ENCODE measurements at regions not wholly inside any gene's neighbourhood (a gene's known extent, or its start where the extent isn't known, plus 50 kb on each side); places are given as distances from the start of the nearest gene placed in this dataset.
A peak's percentile ranks its signal among the peaks of the same experiment; 100 is the strongest.

DNA sequence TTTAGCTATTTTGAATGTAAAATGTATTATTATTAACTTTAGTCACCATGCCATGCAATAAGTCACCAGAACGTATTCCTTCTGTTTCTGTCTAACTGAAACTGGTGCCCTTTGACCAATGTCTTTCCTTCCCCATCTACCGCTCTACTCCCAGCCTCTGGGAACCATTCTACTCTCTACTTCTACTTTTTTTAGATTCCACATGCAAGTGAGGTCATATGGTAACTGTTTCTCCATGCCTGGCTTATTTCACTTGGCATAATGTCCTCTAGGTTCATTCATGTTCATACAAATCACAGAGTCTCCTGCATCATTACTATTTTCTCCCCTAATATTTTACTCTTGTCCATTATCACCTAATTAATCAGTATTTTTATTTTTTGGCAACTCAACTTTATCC, 160.1 kb downstream of the TMX1 start:
- Mint-ChIP-seq H3K4me1 (ENCODE audit: unreplicated experiment) (peaks cover 26% of the 10 kb centered on the region), H3K4me3 (ENCODE audit: unreplicated experiment) (no peak overlapping the region), H3K27ac (ENCODE audit: unreplicated experiment) (no peak overlapping the region), H3K27me3 (ENCODE audit: unreplicated experiment) (peaks cover 4% of the 10 kb centered on the region), H3K9me3 (ENCODE audit: unreplicated experiment) (no peaks in the 10 kb centered on the region), H3K36me3 (ENCODE audit: low read depth, unreplicated experiment) (no peaks in the 10 kb centered on the region)
- TF ChIP-seq, protein P1, sequence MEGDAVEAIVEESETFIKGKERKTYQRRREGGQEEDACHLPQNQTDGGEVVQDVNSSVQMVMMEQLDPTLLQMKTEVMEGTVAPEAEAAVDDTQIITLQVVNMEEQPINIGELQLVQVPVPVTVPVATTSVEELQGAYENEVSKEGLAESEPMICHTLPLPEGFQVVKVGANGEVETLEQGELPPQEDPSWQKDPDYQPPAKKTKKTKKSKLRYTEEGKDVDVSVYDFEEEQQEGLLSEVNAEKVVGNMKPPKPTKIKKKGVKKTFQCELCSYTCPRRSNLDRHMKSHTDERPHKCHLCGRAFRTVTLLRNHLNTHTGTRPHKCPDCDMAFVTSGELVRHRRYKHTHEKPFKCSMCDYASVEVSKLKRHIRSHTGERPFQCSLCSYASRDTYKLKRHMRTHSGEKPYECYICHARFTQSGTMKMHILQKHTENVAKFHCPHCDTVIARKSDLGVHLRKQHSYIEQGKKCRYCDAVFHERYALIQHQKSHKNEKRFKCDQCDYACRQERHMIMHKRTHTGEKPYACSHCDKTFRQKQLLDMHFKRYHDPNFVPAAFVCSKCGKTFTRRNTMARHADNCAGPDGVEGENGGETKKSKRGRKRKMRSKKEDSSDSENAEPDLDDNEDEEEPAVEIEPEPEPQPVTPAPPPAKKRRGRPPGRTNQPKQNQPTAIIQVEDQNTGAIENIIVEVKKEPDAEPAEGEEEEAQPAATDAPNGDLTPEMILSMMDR (IDR thresholded peaks at IDR 0.05; ENCODE audit: unreplicated experiment): no peak
- DNase-seq (ENCODE audit: low spot score): no peak

DNA sequence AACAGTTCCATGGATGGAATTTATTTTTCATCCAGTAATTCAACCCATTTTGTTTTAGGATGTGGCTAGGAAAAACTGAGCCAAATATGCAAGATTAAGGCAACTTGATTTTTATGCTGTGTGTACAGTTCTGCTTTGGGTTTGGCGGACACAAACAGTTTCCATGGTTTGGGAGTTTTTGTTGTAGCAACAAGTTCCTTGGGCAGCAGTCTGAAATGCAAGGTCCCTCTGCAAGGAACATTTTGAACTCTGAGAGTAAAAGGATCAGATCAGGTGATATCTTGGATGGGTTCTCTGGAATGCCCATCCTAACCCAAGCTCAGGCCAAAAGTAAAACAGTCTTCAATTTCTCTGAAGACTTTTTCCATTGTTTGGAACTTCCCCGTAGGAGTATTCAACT, 161.2 kb downstream of the TMX1 start:
- Mint-ChIP-seq H3K4me3 (ENCODE audit: unreplicated experiment) (no peak overlapping the region), H3K27me3 (ENCODE audit: unreplicated experiment) (peaks cover 4% of the 10 kb centered on the region), H3K27ac (ENCODE audit: unreplicated experiment) (peak overlapping the region; percentile 1), H3K36me3 (ENCODE audit: low read depth, unreplicated experiment) (no peaks in the 10 kb centered on the region), H3K9me3 (ENCODE audit: unreplicated experiment) (no peaks in the 10 kb centered on the region), H3K4me1 (ENCODE audit: unreplicated experiment) (peaks cover 14% of the 10 kb centered on the region)
- no peak for DNase-seq (ENCODE audit: low spot score)
- TF ChIP-seq, protein P1 (IDR thresholded peaks at IDR 0.05; ENCODE audit: unreplicated experiment): no peak

DNA sequence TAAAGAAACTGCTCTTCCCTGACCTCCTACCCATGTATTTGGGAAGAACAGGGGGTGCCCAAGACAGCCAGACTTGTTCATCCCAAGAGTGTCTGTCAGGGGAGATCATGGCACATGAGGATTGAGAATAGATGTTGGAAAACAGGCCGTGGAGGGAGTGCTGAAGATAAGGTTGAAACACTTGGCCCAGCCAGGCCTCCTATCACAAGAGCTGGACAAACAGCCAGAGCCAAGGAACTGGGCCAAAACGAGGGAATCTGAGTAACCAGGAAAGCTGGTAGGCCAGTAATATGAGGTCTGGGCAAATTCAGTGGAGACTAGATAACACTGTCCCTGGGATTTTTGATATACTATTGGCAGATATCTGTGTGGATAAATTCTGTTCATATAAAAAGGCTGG, 161.7 kb downstream of the TMX1 start:
- peaks cover 10% of the 10 kb centered on the region for H3K4me1 Mint-ChIP-seq (ENCODE audit: unreplicated experiment)
- peak overlapping the region; percentile 1 for H3K27ac Mint-ChIP-seq (ENCODE audit: unreplicated experiment)

DNA sequence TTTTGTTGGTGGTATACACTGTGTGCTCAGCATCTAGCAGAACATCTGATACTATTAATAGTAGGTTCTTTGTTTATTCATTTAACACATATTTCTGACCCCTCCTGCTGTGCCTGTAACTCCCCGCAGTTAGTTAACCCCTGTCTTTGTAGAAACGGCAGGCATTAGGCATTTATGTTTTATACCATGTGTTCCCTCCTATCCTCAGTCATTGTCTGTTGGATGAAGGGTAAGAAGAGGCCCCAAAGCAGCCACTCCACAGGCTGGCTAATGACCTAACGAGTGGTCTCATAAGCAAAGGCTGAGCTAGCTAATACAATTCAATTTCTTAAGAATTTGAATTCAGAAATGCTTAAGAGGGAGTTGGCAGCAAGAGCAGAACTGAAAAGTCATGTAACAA, 170.8 kb downstream of the TMX1 start:
- Mint-ChIP-seq H3K36me3 (ENCODE audit: low read depth, unreplicated experiment) (no peaks in the 10 kb centered on the region), H3K4me3 (ENCODE audit: unreplicated experiment) (no peak overlapping the region), H3K9me3 (ENCODE audit: unreplicated experiment) (no peaks in the 10 kb centered on the region), H3K27me3 (ENCODE audit: unreplicated experiment) (no peaks in the 10 kb centered on the region), H3K27ac (ENCODE audit: unreplicated experiment) (no peak overlapping the region), H3K4me1 (ENCODE audit: unreplicated experiment) (no peaks in the 10 kb centered on the region)
- TF ChIP-seq, protein P1 (IDR thresholded peaks at IDR 0.05; ENCODE audit: unreplicated experiment): no peak
- DNase-seq (ENCODE audit: low spot score): no peak

More for the DNA sequence above, 161.7 kb downstream of the TMX1 start:
- Mint-ChIP-seq H3K9me3 (ENCODE audit: unreplicated experiment) (no peaks in the 10 kb centered on the region), H3K36me3 (ENCODE audit: low read depth, unreplicated experiment) (no peaks in the 10 kb centered on the region), H3K4me3 (ENCODE audit: unreplicated experiment) (no peak overlapping the region), H3K27me3 (ENCODE audit: unreplicated experiment) (peaks cover 3% of the 10 kb centered on the region)
- TF ChIP-seq, protein P1 (IDR thresholded peaks at IDR 0.05; ENCODE audit: unreplicated experiment): no peak
- no peak for DNase-seq (ENCODE audit: low spot score)

DNA sequence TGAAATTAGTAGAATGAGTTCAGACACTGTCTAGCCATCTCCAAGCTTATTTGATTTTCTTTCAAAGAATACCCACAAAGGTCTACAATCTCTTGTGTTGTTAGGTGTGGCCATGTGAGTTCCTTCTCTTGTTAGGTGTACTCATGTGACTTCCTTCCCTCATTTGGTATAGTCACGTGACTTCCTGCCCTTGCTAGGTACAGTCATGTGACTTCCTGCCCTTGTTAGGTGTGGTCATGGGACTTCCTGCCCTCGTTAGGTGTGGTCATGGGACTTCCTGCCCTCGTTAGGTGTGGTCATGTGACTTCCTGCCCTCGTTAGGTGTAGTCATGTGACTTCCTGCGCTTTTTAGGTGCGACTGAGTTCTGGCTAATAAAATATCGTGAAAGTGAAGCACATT, 179.6 kb downstream of the TMX1 start:
- Mint-ChIP-seq H3K27me3 (ENCODE audit: unreplicated experiment) (no peaks in the 10 kb centered on the region), H3K9me3 (ENCODE audit: unreplicated experiment) (no peaks in the 10 kb centered on the region), H3K4me1 (ENCODE audit: unreplicated experiment) (peaks cover 2% of the 10 kb centered on the region), H3K36me3 (ENCODE audit: low read depth, unreplicated experiment) (peaks cover 9% of the 10 kb centered on the region), H3K4me3 (ENCODE audit: unreplicated experiment) (no peak overlapping the region), H3K27ac (ENCODE audit: unreplicated experiment) (no peak overlapping the region)
- DNase-seq (ENCODE audit: low spot score): no peak
- TF ChIP-seq, protein P1 (IDR thresholded peaks at IDR 0.05; ENCODE audit: unreplicated experiment): no peak

Data from endothelial cell (in vitro differentiated cells).